H9 (cell line): ENCODE measurements at regions not wholly inside any gene's neighbourhood (a gene's known extent, or its start where the extent isn't known, plus 50 kb on each side); places are given as distances from the start of the nearest gene placed in this dataset.

Source experiments
- DNase-seq: peaks from one replicate; pipeline ENCODE4 v3.0.0-alpha.2; 2017
- H2AFZ ChIP-seq: one replicate; pipeline ENCODE4 v1.6.1; 2013; ENCODE audit warnings: mild to moderate bottlenecking, low read length, control low read depth, moderate library complexity
- H2AK5ac ChIP-seq: 2 replicates; pipeline ENCODE4 v1.6.1; 2013; ENCODE audit warnings: low read length, control low read depth, mixed read lengths; ENCODE audit not compliant: insufficient read length
- H2BK120ac ChIP-seq: one replicate; pipeline ENCODE4 v1.6.1; 2013; ENCODE audit warnings: low read depth, mild to moderate bottlenecking, low read length, control low read depth, inconsistent platforms; ENCODE audit not compliant: poor library complexity, severe bottlenecking
- H2BK12ac ChIP-seq: 2 replicates; pipeline ENCODE4 v1.6.1; 2013; ENCODE audit warnings: low read length, control low read depth, mixed read lengths, low read depth; ENCODE audit not compliant: insufficient read length
- H2BK15ac ChIP-seq: 2 replicates; pipeline ENCODE4 v1.6.1; 2013; ENCODE audit warnings: low read depth, low read length, control low read depth
- H2BK20ac ChIP-seq: one replicate; pipeline ENCODE4 v1.6.1; 2013; ENCODE audit warnings: low read depth, mild to moderate bottlenecking, low read length, control low read depth, inconsistent platforms; ENCODE audit not compliant: poor library complexity, severe bottlenecking
- H2BK5ac ChIP-seq: 2 replicates; pipeline ENCODE4 v1.6.1; 2013; ENCODE audit warnings: low read length, control low read depth, mixed read lengths; ENCODE audit not compliant: insufficient read length
- H3K14ac ChIP-seq: 2 replicates; pipeline ENCODE4 v1.6.1; 2013; ENCODE audit warnings: low read length, control low read depth; ENCODE audit not compliant: insufficient read depth
- H3K18ac ChIP-seq: 2 replicates; pipeline ENCODE4 v1.6.1; 2013; ENCODE audit warnings: low read depth, mild to moderate bottlenecking, mixed read lengths, low read length, control low read depth; ENCODE audit not compliant: insufficient read length
- H3K23ac ChIP-seq: 2 replicates; pipeline ENCODE4 v1.6.1; 2013; ENCODE audit warnings: low read length, control low read depth, mixed read lengths, low read depth; ENCODE audit not compliant: insufficient read length
- H3K23me2 ChIP-seq: 2 replicates; pipeline ENCODE4 v1.6.1; 2013; ENCODE audit warnings: low read depth, mild to moderate bottlenecking, mixed read lengths, low read length, control low read depth; ENCODE audit not compliant: insufficient read length, poor library complexity, severe bottlenecking
- H3K27ac ChIP-seq: 2 replicates; pipeline ENCODE4 v1.5.1; 2013; ENCODE audit warnings: low read length, control low read depth, mixed read lengths, low read depth; ENCODE audit not compliant: insufficient read length
- H3K27me3 ChIP-seq: 2 replicates; pipeline ENCODE4 v1.6.1; 2013; ENCODE audit warnings: low read length, control low read depth, inconsistent platforms; ENCODE audit not compliant: insufficient read depth
- H3K4ac ChIP-seq: 2 replicates; pipeline ENCODE4 v1.6.1; 2013; ENCODE audit warnings: low read depth, mild to moderate bottlenecking, control low read depth, inconsistent platforms, low read length, moderate library complexity
- H3K4me1 ChIP-seq: 2 replicates; pipeline ENCODE4 v1.6.1; 2013; ENCODE audit warnings: low read length, control low read depth, inconsistent platforms; ENCODE audit not compliant: insufficient read depth
- H3K4me2 ChIP-seq: 2 replicates; pipeline ENCODE4 v1.6.1; 2013; ENCODE audit warnings: low read length, control low read depth, mixed read lengths; ENCODE audit not compliant: insufficient read length, insufficient read depth
- H3K56ac ChIP-seq: 2 replicates; pipeline ENCODE4 v1.6.1; 2013; ENCODE audit warnings: low read depth, mild to moderate bottlenecking, mixed read lengths, low read length, control low read depth; ENCODE audit not compliant: insufficient read length
- H3K79me1 ChIP-seq: 2 replicates; pipeline ENCODE4 v1.6.1; 2013; ENCODE audit warnings: low read depth, mild to moderate bottlenecking, moderate library complexity, low read length, control low read depth, inconsistent platforms; ENCODE audit not compliant: insufficient read depth, poor library complexity, severe bottlenecking
- H3K79me2 ChIP-seq: 2 replicates; pipeline ENCODE4 v1.6.1; 2013; ENCODE audit warnings: low read length, control low read depth, inconsistent platforms; ENCODE audit not compliant: insufficient read depth
- H3K9ac ChIP-seq: 2 replicates; pipeline ENCODE4 v1.6.1; 2013; ENCODE audit warnings: low read length, control low read depth, mixed read lengths; ENCODE audit not compliant: insufficient read length; ENCODE audit errors: extremely low read depth
- H3K9me3 ChIP-seq: one replicate; pipeline ENCODE4 v1.6.1; 2013; ENCODE audit warnings: low read depth, low read length, inconsistent platforms; ENCODE audit not compliant: control insufficient read depth
- H3T11ph ChIP-seq: one replicate; pipeline ENCODE4 v1.6.1; 2013; ENCODE audit warnings: mild to moderate bottlenecking, low read length, control low read depth, inconsistent platforms
- H4K20me1 ChIP-seq: one replicate; pipeline ENCODE4 v1.6.1; 2013; ENCODE audit not compliant: control insufficient read depth, insufficient read length, insufficient read depth
- H4K5ac ChIP-seq: 2 replicates; pipeline ENCODE4 v1.6.1; 2013; ENCODE audit warnings: low read depth, mild to moderate bottlenecking, mixed read lengths, low read length, control low read depth; ENCODE audit not compliant: insufficient read length
- H4K8ac ChIP-seq: replicated peaks from 2 replicates; pipeline ENCODE4 v1.6.1; 2013; ENCODE audit warnings: low read length, control low read depth, mixed read lengths, low read depth; ENCODE audit not compliant: insufficient read length
- H4K91ac ChIP-seq: 2 replicates; pipeline ENCODE4 v1.6.1; 2013; ENCODE audit warnings: low read depth, mild to moderate bottlenecking, moderate library complexity, mixed read lengths, low read length, control low read depth; ENCODE audit not compliant: insufficient read length
- H3K27ac Mint-ChIP-seq, 3 experiments: 2 replicates in 2 of 3; 3 replicates in 1 of 3; pipeline ENCODE4 v1.8.0; 2020 to 2021; ENCODE audit warnings: mixed read lengths in 3 of 3, mild to moderate bottlenecking in 1 of 3, moderate library complexity in 1 of 3
- H3K27me3 Mint-ChIP-seq: 2 replicates; pipeline ENCODE4 v1.8.0; 2021; ENCODE audit warnings: low read depth, mild to moderate bottlenecking, moderate library complexity, mixed read lengths
- H3K36me3 Mint-ChIP-seq, 3 experiments: 2 replicates in 2 of 3; 3 replicates in 1 of 3; pipeline ENCODE4 v1.8.0; 2020 to 2021; ENCODE audit warnings: low read depth in 3 of 3, mixed read lengths in 3 of 3; ENCODE audit not compliant: insufficient read depth in 1 of 3
- H3K4me1 Mint-ChIP-seq, 2 experiments: 2 replicates each; pipeline ENCODE4 v1.8.0; 2020; ENCODE audit warnings: mixed read lengths in 2 of 2
- H3K4me3 Mint-ChIP-seq, 2 experiments: 2 replicates in 1 of 2; 3 replicates in 1 of 2; pipeline ENCODE4 v1.8.0; 2020 to 2021; ENCODE audit warnings: mild to moderate bottlenecking in 2 of 2, mixed read lengths in 2 of 2, moderate library complexity in 1 of 2
- H3K9me3 Mint-ChIP-seq, 2 experiments: 2 replicates in 1 of 2; 3 replicates in 1 of 2; pipeline ENCODE4 v1.8.0; 2020; ENCODE audit warnings: mild to moderate bottlenecking in 2 of 2, mixed read lengths in 2 of 2, moderate library complexity in 1 of 2
- CTCF ChIP-seq: fragments of 200-600 bp; sonication (generic); conservative IDR thresholded peaks from 3 replicates; pipeline ENCODE4 v1.8.0; 2021; ENCODE audit warnings: antibody characterized with exemption, mild to moderate bottlenecking
- WGBS: extraction: QIAGEN DNeasy Blood & Tissue Kit; methylation state at CpG from one replicate; pipeline ENCODE4 v1.1.7; 2013; ENCODE audit warnings: missing lambda C conversion rate, low lambda C conversion rate, mixed read lengths; ENCODE audit not compliant: insufficient read length; ENCODE audit errors: extremely low coverage; 5-methylcytosine and 5-hydroxymethylcytosine counted together

GRCh38 chr3:193087336-193087735, 153.7 kb upstream of the PLAAT1 start:
- Histone ChIP-seq H3K4ac (no peak overlapping the region), H4K8ac (no peak overlapping the region), H3K23me2 (no peaks in the 10 kb centered on the region), H3K4me1 (no peaks in the 10 kb centered on the region), H3K18ac (no peak overlapping the region), H3K79me2 (no peaks in the 10 kb centered on the region), H2BK120ac (no peak overlapping the region), H2BK20ac (no peak overlapping the region), H3K4me2 (no peak overlapping the region), H2AK5ac (no peak overlapping the region), H3K79me1 (no peaks in the 10 kb centered on the region), H4K91ac (no peak overlapping the region), H3K9me3 (no peaks in the 10 kb centered on the region), H2BK15ac (no peak overlapping the region), H3K56ac (no peak overlapping the region), H3T11ph (no peak overlapping the region), H4K20me1 (no peaks in the 10 kb centered on the region), H3K27me3 (no peaks in the 10 kb centered on the region), H2AFZ (no peak overlapping the region), H2BK12ac (no peak overlapping the region), H2BK5ac (no peak overlapping the region), H3K27ac (no peak overlapping the region), H4K5ac (no peak overlapping the region), H3K23ac (no peak overlapping the region), H3K14ac (no peak overlapping the region), H3K9ac (no peak overlapping the region)
- DNase-seq, result no peak
- Mint-ChIP-seq H3K27me3 (no peaks in the 10 kb centered on the region), H3K4me3 (no peak overlapping the region), H3K4me1 (0 out of 4 replicates have a peak, but pooled peaks cover 0 to 4% of the 10 kb centered on the region in 2 experiments), H3K36me3 (peaks cover 2 to 12% (median 9%) of the 10 kb centered on the region in 3 experiments; a peak in 6 of 7 replicates), H3K9me3 (peaks cover 12 to 14% of the 10 kb centered on the region in 2 experiments), H3K27ac (no peak overlapping the region)
- no CpG with 5 or more reads among the region's 3 CpGs for WGBS
- no peak for TF ChIP-seq CTCF
